Epithelial cell of esophagus (primary cell): ENCODE measurements at regions not wholly inside any gene's neighbourhood (a gene's known extent, or its start where the extent isn't known, plus 50 kb on each side); places are given as distances from the start of the nearest gene placed in this dataset.
A peak's percentile ranks its signal among the peaks of the same experiment; 100 is the strongest.

Source experiments
- DNase-seq: peaks from one replicate; pipeline ENCODE4 v3.0.0; 2010; ENCODE audit warnings: low read depth
- H3K4me3 ChIP-seq: 2 replicates; pipeline ENCODE4 v1.5.1; 2011; ENCODE audit warnings: mild to moderate bottlenecking, low read length, control low read depth
- CTCF ChIP-seq: IDR thresholded peaks from 2 replicates; pipeline ENCODE4 v1.5.1; 2011; ENCODE audit warnings: low read depth, mild to moderate bottlenecking, low read length, control low read depth, inconsistent platforms; ENCODE audit not compliant: insufficient read depth; ENCODE audit errors: missing control alignments

DNA sequence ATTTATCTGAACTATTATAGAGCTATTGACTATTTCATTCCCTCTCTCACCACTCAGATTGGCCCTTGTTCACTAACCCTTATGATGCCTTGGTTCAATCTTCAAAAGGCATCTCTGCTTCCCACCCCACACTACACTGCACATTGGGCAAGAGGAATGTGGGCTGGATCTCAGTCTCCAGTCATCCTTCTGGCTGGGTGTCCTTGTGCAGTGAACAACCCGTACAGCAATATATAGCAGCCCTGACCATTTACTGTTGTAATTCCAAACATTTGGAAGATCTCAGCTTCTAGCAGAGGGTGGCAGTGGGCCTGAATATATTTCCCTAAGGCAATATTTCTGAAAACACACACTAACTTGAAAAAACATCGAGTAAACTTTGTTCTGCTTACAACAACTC is 199.2 kb upstream of the GDNF start:
- H3K4me3 ChIP-seq: no peak overlapping the region
- no peak for TF ChIP-seq CTCF
- DNase-seq: no peak

GRCh38 chr5:38036765-38037164 is 196.9 kb upstream of the GDNF start:
- TF ChIP-seq CTCF: no peak
- no peak for DNase-seq
- no peak overlapping the region for H3K4me3 ChIP-seq

DNA sequence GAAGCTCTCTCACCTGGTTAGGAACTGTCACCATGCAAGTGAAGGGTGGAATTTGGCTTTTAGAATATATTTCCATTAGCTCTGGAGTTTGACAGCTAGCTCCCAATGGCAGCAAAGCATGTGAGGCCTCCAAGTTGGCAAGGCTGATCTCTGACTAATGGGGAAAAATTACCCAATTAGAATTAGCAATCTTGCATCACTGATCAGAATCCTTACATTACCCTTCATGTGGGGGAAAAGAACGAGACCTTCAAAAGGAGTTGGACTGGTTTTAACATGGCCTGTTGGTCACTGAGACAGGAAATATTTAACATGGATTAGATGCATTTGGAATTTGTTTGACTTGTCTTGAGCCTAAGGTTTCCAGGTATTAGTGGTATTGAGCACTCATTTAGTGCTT is 192.3 kb upstream of the GDNF start:
- TF ChIP-seq CTCF: no peak
- no peak overlapping the region for H3K4me3 ChIP-seq
- DNase-seq: peak; percentile 47

DNA sequence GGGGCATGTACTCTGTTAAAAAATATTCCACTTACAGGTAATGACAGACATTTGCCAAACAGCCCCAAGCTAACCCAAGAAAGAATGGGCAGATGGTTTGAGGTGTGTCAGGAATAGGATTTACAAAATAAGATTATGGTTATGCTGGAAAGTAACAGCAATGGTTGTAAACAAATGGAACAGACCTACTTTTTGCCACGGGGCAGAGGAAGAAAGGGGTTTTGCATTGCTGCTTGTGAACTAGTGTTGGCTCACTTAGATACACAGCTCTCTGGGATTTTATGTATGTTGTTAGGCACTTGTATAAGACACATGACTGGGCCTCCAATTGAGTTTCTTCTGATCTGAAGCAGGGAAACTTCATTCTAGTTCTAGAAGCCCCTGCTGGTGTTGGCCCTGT is 191.5 kb upstream of the GDNF start:
- TF ChIP-seq CTCF: no peak
- DNase-seq: no peak
- no peak overlapping the region for H3K4me3 ChIP-seq

GRCh38 chr5:38029397-38030065 is 189.7 kb upstream of the GDNF start:
- DNase-seq: peak; percentile 15
- no peak overlapping the region for H3K4me3 ChIP-seq
- TF ChIP-seq CTCF: no peak

DNA sequence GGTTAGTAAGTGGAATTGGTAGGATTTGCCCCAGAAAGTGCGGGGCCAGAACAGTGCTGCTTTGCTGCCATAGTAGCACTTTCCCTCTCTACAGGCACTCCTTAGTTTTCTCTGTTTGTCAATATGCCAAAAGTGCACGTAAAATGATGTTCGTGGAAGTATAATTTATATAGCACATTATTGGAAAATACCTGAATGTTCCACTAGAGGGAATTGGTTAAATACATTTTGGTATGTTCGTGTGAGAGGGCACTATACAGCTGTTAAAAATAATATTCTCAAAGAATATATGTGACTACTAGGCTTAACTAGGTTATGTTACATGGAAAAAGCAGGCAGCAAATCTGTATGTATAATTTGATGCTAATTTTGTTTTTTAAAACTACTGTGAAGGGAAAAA is 184.0 kb upstream of the GDNF start:
- no peak overlapping the region for H3K4me3 ChIP-seq
- no peak for DNase-seq
- peak; percentile 11 for TF ChIP-seq CTCF

DNA sequence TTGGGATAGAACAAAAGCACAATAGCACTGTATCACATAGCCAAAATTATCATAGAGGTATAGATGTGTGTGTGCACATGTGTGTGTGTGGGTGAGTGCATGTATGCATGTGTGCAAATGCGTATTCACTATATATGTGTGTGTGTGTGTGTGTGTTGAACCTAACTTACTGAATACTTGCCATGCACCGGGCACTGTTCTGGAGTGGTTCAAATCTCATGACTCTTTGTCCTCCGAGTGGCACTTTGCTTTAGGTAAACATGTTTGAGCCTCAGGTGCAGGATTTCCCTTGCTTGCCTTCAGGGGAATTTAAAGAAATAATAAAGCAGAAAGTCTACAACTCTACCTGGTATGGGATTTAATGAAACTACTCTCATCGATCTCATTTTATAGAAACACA is 183.5 kb upstream of the GDNF start:
- TF ChIP-seq CTCF: no peak
- no peak overlapping the region for H3K4me3 ChIP-seq
- no peak for DNase-seq
